B cell (primary cell): ENCODE measurements at regions not wholly inside any gene's neighbourhood (a gene's known extent, or its start where the extent isn't known, plus 50 kb on each side); places are given as distances from the start of the nearest gene placed in this dataset.

ENCODE experiments used
- CTCF ChIP-seq: fragments of 200-600 bp; IDR thresholded peaks from one replicate; pipeline ENCODE4 v1.8.0; 2022; ENCODE audit warnings: antibody characterized with exemption, mild to moderate bottlenecking
- EZH2 ChIP-seq: IDR thresholded peaks from 2 replicates; pipeline ENCODE4 v1.6.1; 2012; ENCODE audit warnings: borderline replicate concordance, low read depth, mild to moderate bottlenecking, moderate library complexity, low read length; ENCODE audit not compliant: insufficient read depth, poor library complexity, severe bottlenecking

GRCh38 chr2:55802067-55802466 is 108.4 kb upstream of the PNPT1 start:
- TF ChIP-seq CTCF (no peak), EZH2 (no peak)
